Loucy (cell line): ENCODE measurements at regions not wholly inside any gene's neighbourhood (a gene's known extent, or its start where the extent isn't known, plus 50 kb on each side); places are given as distances from the start of the nearest gene placed in this dataset.

ENCODE experiments used
- CTCF ChIP-seq: fragments of 200-600 bp; sonication (generic); conservative IDR thresholded peaks from 2 replicates; pipeline ENCODE4 v1.5.1; 2014; ENCODE audit warnings: mild to moderate bottlenecking, antibody characterized with exemption, low read length
- EZH2phosphoT487 ChIP-seq: fragments of 200-600 bp; IDR thresholded peaks from 2 replicates; pipeline ENCODE4 v1.6.1; 2018; ENCODE audit warnings: antibody characterized with exemption, mild to moderate bottlenecking, moderate library complexity, borderline replicate concordance

- TF ChIP-seq CTCF (no peak), EZH2phosphoT487 (no peak)
Observed at GRCh38 chr1:87821335-87821697, 492.6 kb downstream of the LMO4 start.
